ENCODE measurements at regions not wholly inside any gene's neighbourhood (a gene's known extent, or its start where the extent isn't known, plus 50 kb on each side); places are given as distances from the start of the nearest gene placed in this dataset.

- WGBS, 2 donors, result 91 to 92% methylated on average over 10 of the region's 10 CpGs
- DNase-seq, result no peak
- ATAC-seq, result no peak
- intact Hi-C loops (cut with DNase I), result no loop called here
- Histone ChIP-seq H3K4me3 (no peak overlapping the region), H3K9me3 (no peaks in the 10 kb centered on the region), H3K4me1 (no peaks in the 10 kb centered on the region), H3K27me3 (peaks cover 0 to 5% (median 0%) of the 10 kb centered on the region in 7 donors), H3K27ac (no peak overlapping the region), H3K36me3 (no peaks in the 10 kb centered on the region)
- no peak for TF ChIP-seq CTCF (IDR thresholded peaks at IDR 0.05)
These were observed 166.1 kb upstream of the NTM start for GRCh38 chr11:131204282-131204681.

- no peak for DNase-seq
- no peaks in the 10 kb centered on the region for H3K4me1 ChIP-seq
- H3K36me3 ChIP-seq, result no peaks in the 10 kb centered on the region
- TF ChIP-seq CTCF (IDR thresholded peaks at IDR 0.05), result no peak
- 54 to 58% methylated on average over 11 of the region's 11 CpGs for WGBS, 2 donors
- no peak overlapping the region for H3K4me3 ChIP-seq
- no peaks in the 10 kb centered on the region for H3K9me3 ChIP-seq
- peaks cover 0 to 5% (median 0%) of the 10 kb centered on the region in 7 donors for H3K27me3 ChIP-seq
- intact Hi-C loops (cut with DNase I), result no loop called here
- ATAC-seq, result no peak
- no peak overlapping the region for H3K27ac ChIP-seq
These were observed 165.5 kb upstream of the NTM start for GRCh38 chr11:131204765-131205380.

GRCh38 chr11:131206671-131207070, 163.7 kb upstream of the NTM start:
- WGBS, 2 donors, result 63 to 87% methylated on average over 3 of the region's 3 CpGs
- no peak overlapping the region for H3K27ac ChIP-seq
- H3K9me3 ChIP-seq, result no peaks in the 10 kb centered on the region
- H3K27me3 ChIP-seq, result peaks cover 0 to 5% (median 0%) of the 10 kb centered on the region in 7 donors
- no peak for ATAC-seq
- H3K36me3 ChIP-seq, result no peaks in the 10 kb centered on the region
- DNase-seq, result no peak
- no peak for TF ChIP-seq CTCF (IDR thresholded peaks at IDR 0.05)
- intact Hi-C loops (cut with DNase I), result no loop called here
- H3K4me3 ChIP-seq, result no peak overlapping the region
- H3K4me1 ChIP-seq, result no peaks in the 10 kb centered on the region

- no peak for ATAC-seq
- H3K27me3 ChIP-seq, result peaks cover 0 to 5% (median 0%) of the 10 kb centered on the region in 7 donors
- no peak overlapping the region for H3K4me3 ChIP-seq
- TF ChIP-seq CTCF (IDR thresholded peaks at IDR 0.05), result no peak
- no peak overlapping the region for H3K27ac ChIP-seq
- intact Hi-C loops (cut with DNase I), result no loop called here
- H3K9me3 ChIP-seq, result no peaks in the 10 kb centered on the region
- no peaks in the 10 kb centered on the region for H3K36me3 ChIP-seq
- DNase-seq, result no peak
- 87 to 95% methylated on average over 6 of the region's 6 CpGs for WGBS, 2 donors
- H3K4me1 ChIP-seq, result no peaks in the 10 kb centered on the region
These were observed 162.5 kb upstream of the NTM start for GRCh38 chr11:131207901-131208300.

All from heart right ventricle (tissue), 16 donors.